DMS79 treated with DMSO at 0.1 percent for 48 hours (cell line): ENCODE measurements at regions not wholly inside any gene's neighbourhood (a gene's known extent, or its start where the extent isn't known, plus 50 kb on each side); places are given as distances from the start of the nearest gene placed in this dataset.

Source experiments
- DNase-seq: peaks from one replicate; lab custom pipeline; 2025; lab: John Stamatoyannopoulos, UW

DNA sequence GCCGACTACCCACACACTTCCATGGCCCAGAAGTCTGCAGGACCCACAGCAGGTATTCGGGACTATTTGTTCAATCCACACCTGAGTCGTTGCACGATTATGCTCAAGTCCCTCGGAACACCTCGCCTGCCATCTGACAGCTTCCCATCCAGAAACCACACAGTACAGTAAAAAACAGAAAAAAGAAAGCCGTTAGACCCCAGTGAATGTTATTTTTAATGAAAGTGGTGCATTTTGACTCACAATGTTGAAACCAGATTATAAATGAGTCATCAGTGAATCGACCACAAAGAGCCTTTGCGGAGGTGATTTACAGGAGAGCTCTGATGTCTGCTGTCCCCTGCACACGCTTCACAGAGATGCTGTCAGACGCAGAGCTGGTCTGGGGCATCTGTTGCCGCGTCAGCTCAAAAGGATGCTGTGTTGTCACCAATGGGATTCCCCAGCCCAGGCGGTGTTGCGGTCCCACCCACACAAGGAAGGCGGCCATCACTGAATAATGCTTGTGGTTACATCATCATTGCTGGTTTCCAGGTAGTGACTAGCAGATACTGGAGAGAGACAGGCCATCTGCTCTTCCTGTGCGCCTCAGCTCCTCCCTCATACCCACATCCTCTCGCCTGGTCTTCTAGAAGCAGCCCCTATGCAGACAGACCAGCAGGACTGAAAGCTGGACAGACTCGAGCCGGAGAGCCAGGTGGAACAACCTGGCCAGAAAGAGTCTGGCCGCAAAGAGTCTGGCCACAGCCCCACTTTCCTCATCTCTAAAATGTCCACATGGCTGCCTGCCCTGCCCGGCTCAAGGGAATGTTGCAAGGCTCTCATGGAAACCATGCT is 116.8 kb downstream of the TOMM20 start:
- no peak for DNase-seq

DNA sequence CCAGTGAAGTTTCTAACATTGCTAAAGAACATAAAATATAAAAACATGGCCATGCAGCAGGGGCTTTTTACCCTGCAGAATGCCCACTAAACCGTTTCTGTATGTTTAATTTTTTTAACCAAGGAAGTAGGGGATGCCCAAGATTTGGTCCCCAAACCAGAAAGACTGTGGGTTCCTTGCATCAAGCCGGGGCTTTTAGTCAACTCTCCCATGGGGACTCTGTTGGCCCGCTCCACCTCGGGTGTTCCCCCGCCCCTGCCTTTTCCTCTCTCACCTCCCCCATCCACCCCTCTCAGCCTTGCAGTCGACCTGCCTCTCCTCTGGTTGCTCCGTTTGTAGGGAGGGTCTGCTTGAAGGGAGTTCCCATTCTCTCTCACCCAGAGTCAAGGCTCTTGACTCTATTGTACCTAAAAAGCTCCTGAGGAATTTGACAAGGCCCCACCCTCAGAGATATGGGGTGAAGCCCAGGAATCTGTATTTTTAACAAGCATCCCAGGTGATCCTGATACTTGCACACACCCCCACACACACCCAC is 117.5 kb downstream of the TOMM20 start:
- no peak for DNase-seq

DNA sequence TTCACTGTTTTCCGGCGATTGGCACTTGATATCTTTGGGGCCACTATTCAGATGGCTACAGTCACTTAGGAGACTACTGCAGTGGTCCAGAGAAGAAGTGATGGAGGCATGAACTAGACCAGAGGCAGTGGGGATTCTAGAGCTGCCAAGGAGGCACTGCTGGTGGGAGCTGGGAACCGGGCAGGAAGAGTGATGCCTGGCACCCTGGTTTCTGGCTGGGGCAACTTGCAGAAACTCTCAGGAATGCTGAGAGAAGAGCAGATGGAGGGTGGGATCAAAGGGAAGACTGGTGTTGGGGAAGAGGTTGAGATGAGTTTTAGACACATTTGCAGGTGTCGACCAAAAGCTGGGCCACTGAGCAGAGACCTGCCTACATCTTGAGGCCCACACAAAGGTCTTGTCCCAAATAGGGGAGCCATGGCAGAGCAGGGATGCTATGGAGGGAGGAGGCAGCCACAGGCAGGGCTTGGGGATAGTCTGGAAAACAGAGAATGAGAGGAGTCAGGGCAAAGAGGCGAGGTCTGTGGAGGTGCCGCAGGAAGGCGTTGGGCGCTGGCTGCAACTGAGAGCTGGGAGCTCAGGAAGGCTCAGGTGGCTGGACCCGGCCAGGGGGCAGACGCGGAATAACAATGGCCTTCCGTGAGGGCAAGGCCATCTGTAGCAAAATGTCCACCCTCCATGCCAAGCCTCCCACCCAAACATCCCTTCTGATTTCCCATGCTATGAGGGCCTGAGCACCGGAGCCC is 118.9 kb downstream of the TOMM20 start:
- no peak for DNase-seq

DNA sequence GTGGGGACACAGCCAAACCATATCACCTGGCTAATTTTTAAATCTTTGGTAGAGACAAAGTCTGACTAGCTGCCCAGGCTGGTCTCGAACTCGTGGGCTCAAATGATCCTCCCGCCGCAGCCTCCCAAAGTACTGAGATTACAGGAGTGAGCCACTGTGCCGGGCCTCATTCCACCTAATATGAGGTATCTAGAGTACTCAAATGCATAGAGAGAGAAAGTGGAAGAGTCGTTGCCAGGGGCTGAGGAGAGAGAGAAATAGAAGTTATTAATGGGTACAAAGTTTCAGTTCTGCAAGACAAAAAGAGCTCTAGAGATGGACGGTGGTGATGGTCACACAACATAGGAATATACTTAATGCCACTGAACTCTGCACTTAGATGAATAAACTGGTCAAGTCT is 119.6 kb downstream of the TOMM20 start:
- no peak for DNase-seq

DNA sequence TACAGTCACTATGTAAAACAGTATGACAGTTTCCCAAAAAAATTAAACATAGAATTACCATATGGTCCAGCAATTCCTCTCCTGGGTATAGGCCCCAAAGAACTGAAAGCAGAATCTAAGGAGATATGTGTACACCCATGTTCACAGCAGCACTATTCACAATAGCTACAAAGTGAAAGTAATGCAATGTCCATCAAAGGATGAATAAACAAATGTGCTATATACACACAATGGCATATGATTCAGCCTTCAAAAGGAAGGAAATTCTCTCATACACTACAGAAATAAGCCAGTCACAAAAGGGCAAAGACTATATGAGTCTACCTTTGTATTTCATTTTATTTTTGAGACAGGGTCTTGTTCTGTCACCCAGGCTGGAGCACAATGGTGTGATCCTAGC is 120.4 kb downstream of the TOMM20 start:
- no peak for DNase-seq

DNA sequence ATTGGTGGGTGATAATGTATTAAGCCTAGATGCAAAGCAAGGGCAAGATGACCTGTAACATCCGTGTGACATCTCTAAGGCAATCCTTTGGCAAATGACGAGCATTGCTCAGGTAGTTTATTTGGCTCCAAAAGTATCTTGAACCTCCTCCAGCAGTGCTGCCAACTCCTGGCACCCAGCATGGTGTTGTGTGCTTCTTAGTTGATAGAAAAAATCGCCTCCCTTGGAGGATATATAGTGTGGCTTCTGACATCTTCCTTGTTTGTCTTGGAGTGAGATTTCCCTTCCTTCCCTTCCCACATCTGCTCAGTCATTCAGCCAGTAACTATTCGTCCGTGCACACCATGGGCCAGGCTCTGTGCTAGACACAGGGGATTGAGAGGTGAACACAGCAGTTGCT is 121.8 kb downstream of the TOMM20 start:
- no peak for DNase-seq

DNA sequence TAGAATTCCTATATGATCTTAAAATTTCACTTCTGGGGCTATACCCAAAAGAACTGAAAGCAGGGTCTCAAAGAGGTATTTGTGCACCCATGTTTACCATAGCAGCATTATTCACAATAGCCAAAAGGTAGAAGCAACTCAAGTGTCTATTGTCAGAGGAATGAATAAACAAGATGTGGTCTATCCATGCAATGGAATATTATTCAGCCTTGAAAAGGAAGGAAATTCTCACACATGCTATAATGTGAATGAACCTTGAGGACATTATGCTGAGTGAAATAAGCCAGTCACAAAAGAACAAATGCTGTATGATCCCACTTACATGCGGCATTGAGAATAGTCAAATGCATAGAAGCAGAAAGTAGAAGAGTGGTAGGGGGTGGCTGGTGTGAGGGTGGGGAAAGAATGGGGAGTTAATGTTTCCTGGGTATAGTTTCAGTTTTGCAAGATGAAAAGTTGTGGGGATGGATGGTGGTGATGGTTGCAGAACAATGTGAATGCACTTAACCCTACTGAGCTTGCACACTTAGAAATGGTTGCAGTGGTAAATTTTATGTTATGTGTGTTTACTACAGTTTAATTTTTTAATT is 122.4 kb downstream of the TOMM20 start:
- no peak for DNase-seq

DNA sequence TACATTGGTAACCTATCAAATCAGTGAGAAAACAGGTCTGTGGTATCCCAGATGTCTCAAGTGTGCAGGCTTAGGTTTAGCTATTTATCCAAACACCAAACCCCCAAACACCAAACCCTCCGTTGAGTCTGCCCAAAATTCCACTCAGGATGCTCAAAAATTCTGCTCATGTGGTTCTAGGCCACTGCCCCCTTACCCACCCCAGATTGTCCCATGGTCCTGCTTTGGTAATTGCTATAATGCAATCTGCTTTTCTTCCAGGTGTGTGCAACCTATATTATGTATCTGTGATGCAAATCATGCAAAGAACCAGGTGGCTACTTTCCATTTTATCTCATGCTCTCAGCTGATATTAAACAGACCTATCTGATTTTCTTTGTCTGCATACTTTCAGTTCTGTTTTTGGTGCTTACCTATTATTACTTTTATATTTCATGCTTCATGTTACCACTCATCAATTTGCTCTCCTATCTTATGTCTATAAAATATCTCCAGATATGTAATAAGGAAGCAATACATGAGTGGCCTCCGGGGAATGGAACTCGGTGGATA is 123.7 kb downstream of the TOMM20 start:
- DNase-seq, result no peak

DNA sequence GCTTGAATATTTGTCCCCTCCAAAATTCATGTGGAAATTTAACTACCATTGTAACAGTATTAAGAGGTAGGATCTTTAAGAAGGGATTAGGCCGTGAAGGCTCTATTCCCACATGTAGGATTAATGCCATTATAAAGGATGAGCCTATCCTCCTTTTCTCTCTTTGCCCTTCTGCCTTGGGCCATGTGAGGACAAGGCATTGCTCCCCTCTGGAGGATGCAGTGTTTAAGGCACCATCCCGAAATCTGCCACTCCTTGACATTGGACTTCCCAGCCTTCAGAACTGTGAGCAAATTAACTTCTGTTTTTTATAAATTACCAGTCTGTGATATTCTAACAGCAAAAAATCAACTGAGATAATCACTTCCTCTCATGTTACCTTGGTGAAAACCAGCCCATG is 124.4 kb downstream of the TOMM20 start:
- no peak for DNase-seq

DNA sequence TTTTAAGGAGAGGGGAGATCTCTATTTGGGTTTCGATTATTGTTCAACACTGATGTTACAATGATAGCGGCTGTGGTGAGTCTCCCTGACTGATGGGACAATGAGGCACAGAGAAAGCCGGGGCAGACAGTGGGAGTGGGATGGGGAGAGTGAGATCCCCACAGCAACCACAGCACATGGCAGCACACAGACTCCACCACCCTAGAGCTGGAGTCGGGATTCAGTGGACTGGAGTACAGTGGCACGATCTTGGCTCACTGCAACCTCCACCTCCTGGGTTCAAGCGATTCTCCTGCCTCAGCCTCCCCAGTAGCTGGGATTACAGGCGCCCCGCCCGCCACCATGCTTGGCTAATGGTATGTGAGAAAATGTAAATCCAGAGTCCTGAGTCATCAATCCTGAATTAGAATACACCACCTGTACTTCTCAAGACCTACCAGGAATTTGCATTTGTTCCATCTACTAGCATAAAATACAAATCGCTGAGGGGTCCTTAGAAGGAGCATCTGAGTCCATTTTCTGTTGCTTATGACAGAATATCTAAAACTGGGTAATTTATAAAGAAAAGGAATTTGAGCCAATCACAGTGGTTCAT is 125.8 kb downstream of the TOMM20 start:
- DNase-seq, result no peak

DNA sequence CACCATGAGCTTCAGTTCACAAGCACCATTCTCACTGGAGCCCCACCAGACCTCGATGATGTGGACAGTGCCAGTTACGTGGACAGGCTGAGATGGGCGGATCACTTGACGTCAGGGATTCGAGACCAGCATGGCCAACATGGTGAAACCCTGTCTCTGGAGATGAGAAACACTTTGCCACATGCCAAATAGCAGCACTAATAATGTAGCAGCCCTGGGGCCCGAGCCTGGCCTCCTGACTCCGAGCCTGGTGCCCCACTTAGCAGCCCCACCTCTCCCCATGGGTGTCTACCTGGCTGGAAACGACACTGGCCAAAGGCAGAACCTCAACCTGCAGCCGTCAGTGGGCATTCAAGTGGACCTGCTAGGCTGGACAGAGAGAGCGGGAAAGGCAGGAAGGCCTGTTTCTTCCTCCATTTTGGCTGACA is 129.1 kb downstream of the TOMM20 start:
- DNase-seq, result no peak

DNA sequence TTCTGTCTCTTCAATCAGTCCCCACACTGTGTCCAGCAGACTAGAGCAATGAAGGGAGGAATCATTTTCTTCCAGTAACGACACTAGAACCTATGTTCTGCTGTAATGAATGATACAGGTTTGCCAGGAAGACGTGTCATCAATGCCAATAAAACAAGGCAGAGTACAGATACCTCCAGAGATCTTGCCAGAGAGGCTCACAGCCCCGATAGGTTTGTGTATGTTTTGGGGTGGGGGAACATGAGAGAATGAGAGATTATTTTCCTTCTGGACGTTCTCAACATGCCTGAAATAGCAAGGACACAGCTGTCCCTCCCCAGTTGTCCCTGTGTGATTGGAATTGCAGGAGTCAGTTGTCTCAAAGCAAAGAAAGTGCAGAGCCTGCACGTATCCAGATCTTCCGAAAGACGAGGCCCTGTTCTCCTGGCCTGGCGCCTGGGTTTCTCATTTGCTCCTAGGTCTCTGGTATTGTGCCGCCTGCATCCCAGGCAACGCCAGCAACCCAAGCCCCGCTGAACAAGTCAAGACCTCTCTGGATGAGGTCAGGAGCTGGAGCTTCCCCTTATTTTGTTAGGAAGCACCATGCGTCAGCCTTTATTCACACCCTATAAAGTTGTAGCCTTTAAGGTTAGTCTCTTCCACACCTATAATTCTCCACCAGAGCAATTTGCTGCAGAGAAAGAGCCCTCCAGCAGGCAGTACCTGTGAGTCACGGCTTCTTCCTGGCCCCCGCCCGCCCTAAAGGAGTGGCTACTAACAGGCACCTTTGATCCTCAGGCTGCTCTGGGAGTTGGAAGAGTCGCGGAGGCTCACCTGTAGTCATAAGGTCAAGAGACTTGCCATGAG is 130.5 kb downstream of the TOMM20 start:
- DNase-seq, result no peak

DNA sequence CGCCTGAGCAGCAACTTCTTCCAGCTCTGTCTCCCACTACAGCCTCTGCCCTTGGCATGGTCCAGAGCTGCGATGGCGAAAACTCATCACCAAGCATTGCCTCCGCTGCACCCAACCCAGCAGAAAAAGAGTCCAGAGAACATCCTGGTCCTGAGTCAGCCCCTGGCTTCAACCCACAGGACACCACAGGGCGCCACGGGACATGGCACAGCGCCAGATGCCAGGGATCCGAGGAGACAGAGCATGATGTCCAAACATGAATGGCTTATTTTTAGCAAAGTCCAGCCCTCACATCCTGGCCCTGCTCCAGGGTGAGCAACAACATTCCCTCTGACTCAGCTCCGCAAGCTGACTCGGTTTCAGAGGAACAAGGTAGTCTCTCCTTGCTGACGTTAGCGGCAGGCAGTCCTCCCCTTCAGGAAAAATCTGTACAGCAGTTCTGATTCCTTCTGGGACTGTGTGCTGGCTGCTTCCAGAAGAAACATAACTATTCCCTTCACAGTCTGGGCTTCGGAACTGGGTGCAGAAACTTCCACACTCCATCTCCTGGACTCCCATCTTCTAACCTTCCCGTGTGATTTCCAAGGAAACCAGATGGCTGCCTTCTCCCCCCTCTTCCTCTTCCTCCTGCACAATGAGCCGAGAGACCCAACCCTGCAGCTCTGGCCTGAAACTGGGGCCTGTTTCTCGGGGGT is 131.3 kb downstream of the TOMM20 start:
- peak; percentile 50 for DNase-seq

DNA sequence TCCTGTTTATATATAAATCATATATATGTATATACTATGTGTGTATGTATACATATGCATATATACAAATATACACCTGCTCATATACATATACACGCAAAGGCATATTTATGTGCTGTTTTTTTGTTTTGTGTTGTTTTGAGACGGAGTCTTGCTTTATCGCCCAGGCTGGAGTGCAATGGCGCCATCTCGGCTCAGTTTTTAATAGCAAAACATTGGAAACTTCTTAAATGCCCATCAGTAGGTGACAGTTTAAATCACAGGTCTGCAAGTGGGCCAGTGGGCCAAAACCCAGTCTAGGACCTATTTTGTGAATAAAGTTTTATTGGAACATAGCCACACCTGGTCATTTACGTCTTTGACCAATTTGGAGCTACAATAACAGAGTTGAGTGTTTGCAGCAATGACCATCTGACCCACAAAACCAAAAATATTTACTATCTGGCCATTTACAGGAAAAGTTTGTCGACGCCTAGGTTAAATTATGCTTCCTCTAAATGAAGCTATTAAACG is 132.3 kb downstream of the TOMM20 start:
- DNase-seq, result no peak

DNA sequence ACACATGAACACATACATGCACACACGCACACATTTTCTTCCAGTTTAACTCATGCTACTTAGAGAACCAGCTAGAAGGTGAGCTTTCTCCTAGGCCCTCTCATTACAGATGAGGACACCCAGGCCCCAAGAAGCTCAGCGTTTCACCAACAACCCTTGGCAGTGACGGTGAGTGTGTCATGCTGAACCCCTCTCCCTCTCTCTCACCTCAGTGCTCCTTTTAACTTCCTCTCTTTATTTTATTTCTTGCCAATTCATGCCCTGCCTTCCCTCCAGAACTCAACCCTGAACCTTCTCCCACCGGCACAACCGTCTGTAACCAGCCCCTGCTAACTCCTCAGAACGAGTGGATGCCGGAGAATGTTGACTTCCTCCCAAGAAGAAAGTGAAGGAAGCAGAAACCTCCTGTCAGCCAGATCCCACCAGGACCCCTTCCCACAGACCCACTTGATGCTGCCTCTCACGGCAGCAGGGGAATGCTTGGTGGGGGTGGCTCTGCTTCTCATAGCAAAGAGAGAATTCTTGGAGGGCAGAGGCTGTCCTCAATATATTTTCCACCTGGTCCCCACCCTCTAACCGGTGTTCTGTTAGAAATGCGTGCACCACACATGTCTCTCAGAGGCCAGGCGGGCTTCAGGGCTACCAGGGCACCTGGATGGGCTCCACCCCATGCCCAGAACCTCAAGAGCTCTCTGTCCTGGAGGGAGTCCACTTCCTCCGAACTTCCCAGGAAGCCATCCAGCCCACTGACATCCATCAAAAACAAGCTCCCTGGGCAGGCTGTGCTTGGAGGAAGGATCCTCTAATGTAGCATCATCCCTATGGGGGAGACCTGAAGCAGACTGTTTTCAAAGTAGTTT is 134.0 kb downstream of the TOMM20 start:
- DNase-seq, result no peak

DNA sequence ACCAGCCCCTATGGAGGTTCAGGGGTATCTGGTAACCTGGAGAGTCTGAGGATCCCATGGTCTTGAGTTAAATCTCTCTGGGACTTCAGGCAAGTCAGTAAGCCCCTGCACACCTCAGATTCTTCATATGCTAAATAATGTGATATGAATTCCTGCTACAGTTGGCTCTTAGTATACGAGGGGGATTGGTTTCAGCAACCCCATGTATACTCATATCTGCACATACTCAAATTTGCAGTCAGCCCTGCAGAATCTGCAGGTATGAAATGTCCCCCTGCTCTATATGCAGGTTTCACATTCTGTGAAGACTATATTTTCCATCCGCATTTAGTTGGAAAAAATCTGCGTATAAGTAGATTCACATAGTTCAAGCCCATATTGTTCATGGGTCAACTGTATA is 136.6 kb downstream of the TOMM20 start:
- no peak for DNase-seq

DNA sequence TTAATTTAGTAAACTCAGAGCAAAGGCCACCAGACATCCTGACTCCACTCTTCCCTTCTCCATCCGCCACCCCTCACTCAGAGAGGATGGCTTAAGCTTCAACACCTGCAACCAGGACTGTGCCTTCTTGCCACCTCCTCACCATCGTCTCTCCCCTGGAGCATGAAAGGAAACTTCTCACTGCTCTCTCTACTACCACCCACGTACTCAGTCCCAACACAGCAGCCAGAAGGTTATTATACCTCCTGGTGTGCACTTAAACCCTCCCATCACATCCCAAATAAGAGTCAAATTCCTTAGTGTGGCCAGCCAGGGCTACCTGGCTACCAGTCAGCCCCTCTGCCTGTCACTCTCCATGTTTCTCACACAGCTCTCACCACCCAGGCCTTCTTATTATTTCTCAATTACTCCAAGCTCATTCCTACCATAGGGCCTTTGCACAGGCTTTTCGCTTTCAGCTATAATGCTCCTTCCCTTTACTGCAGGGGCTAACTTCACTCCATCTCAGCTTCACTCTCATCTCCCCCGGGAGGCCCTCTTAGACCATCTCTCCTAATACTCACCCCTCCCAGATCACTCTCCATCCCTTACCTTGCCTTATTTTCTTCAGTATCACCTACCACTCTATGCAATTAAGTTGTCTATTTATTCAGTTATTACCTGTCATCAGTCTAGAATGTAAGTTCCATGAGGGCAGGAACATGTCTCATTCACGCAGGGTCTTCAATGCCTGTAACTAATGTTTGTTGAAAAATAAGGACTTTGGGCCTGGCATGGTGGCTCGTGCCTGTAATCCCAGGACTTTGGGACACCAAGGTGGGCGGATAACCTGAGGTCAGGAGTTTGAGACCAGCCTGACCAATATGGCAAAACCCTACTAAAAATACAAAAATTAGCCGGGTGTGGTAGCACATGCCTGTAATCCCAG is 137.5 kb downstream of the TOMM20 start:
- no peak for DNase-seq

DNA sequence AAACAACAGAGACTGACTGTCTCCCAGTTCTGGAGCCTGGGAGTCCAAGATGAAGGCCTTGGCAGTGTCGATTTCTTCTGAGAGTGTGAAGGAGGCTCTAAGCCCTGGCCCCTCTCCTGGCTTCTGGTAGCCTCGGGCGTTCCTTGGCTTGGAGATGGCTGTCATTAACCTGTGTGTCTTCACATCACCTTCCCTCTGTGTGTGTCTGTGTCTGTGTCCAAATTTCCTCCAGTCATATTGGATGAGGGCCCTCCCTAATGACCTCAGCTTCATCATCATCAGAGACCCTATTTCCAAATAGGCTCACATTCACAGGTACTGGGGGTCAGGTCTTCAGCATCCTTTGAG is 138.3 kb downstream of the TOMM20 start:
- DNase-seq, result no peak
